GM21717 (cell line): ENCODE measurements at regions not wholly inside any gene's neighbourhood (a gene's known extent, or its start where the extent isn't known, plus 50 kb on each side); places are given as distances from the start of the nearest gene placed in this dataset.

Source experiments
- ATAC-seq: cut with Tn5 transposase; IDR thresholded peaks from one replicate; pipeline ENCODE4 v1.9.1; 2021; ENCODE audit warnings: mild to moderate bottlenecking, moderate library complexity; ENCODE audit not compliant: unreplicated experiment

DNA sequence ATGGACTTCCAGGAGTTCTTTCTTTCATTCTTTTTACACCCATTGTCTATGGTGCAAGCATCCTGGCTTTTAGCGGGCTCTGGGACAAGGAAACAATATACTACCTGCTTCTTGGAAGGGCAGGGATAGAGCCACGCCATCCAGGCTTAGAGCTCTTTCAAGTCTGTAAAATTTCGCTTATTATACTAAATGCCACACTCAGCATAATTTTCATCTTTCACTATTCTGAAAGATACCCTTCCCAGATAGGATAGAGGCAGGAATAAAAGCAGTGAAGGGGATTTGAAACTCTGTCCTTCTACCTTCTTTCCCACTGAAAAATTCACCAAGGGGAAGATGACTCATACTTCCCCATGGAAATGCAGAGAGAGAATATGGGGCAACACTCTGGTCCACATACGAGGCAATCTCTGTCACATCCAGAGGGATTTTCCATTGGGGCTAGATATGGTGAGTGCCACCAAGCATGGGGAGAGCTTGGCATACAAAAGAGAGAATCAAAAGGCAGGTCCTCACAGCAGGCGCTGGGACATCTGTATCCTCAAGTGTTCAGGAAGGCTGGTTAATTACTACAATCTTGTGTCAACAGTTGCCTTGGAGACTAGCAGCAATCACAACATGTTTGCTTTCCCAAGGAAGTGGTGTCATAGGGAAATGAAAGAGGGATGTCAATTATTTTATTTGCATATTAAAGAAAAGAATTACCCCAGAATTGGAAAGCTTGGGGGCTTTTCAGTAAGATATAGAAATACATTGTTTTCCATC lies 127.6 kb downstream of the TDRD15 start:
- ATAC-seq = no peak

DNA sequence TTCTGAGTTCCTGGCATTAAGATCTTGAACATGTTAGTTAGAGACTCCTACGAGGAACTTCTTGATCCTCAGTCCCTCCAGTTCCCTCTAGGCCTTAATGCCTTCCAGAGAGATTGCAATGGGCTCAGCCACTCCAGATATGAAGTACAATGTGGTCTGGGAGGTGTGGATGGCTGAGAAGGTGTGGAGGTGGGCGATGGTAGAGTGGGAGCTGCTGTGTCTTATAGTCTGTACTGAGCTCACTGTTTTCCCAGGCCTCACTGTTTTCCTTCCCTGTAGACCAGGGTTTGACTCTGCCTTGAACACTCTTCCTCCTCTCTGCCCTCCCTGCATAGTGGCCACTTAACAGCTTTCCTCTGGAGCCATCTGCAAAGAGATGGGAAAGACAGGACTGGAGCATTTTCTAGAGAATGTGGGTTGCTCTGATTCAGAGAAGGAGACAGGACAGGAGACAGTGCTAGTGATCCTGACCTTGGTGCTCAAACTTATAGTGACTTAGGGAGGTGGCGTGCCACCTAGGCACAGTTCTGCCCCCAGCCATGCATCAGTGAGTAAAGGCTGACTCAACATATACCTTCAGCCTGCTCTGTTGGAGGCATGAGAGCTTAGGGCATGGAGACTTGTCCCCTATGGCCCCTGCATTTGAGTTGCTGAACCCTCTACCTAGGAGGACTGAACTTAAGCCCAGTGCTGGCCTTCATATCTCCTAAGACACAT lies 129.7 kb downstream of the TDRD15 start:
- no peak for ATAC-seq

DNA sequence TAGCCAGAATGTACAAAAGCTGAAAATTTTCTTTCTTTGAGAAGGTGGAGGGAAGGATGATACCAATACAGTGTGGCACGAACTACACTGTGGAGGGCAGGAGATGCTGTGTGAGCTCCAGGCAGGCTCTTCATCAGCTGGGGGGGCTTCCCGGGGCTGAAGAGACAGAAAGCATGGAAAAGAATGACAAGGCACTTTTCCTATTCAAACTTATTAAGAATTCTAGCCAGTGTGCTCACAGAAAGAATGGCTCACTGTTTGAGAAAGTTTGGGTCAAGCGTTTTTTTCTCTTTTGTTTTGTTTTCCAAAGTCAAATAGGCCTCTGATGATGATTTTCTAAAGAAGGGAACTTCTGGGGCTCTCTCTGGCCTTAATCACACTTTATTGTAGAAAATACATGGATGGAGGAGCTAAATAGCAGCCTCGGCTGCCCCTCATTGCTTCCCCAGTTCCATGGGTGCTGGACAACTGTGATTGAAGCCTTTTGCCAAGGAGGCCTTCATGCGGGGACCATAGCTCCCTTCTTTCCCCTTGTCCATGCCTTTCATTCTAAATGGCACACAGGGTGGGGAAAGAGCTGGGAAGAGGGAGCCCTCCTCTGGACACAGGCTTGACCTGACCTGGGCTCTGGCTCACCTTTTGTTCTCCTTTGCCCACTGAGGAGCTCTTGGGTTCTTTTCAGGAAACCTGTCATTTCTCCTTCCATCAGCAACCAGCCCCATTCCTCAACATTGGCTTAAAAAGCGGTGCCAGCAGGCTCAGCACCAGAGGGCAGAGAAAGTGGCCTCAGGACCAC lies 130.6 kb downstream of the TDRD15 start:
- no peak for ATAC-seq

DNA sequence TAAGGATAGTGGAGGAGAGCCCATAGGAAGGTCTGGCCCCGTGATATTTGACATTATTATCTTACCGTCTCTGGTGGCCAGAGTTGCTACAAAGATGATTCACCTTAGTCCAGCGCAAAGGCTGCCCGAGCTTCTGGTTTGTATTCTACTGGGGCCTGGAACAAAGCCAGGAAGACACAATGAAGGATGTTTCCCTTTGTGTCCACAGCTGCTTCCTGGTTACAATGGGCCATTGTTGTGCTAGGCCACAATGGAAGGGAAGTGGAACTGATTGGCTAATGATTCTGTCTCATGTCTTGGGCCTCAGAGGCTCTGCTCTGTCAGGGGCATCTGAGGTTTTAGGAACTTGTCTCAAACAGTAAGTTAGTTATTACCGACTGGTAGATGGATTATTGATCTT lies 132.2 kb downstream of the TDRD15 start:
- ATAC-seq = no peak

DNA sequence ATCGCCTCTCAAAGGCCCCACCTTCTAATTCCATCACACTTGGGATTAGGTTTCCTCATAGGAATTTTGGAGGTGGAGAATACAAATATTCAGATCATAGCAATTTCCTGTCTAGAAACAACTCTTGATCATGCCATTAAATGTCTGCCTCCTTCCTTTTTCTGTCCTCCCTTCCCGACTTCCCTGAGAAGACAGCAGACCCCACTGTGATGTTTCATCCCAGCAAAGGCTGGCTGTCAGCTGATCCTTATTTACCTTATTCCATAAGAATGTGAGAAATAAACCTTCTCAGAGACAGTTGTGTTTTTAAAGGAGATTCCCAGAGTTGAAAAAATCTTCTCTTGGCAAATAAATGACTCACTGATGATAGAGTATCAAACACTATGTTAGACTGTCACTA lies 133.9 kb downstream of the TDRD15 start:
- ATAC-seq = no peak

DNA sequence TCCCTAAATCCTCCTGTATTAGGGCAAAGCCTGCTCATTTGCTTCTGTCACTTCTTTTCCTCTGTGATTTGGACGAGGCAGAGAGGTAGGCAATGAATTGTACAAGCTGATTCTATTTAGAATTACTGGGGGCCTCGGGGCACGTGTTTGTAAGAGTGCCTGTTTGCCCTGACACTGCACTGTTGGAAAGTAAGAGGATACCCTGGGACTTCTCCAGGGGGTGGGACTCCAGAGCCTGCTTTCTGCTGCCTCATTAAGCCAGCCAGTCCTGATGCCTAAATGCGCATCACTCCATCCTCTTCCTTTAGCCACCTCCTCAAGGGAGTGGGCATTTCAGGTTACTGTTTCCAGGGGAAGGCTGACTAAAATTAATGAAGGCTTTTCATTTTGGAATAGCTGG lies 134.3 kb downstream of the TDRD15 start:
- no peak for ATAC-seq

DNA sequence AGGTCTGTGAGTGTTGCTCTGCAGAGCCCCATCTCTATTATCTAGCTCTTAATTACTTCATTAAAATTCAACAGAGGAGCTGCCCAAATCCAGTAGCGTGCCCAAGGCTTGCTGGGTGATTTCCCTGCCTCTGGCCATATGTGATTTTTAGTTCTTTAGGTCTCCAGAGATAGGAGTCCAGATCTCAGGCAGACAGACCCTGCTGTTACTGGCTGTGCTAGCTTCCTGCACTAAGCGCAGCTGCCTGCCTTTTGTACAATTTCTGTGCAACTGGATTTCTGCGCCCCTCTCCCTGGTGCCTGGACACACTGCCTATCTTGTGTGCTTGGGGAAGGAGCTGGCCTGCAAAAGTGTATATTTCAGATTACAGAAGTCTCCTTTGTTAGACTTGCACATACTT lies 136.5 kb downstream of the TDRD15 start:
- ATAC-seq = no peak

DNA sequence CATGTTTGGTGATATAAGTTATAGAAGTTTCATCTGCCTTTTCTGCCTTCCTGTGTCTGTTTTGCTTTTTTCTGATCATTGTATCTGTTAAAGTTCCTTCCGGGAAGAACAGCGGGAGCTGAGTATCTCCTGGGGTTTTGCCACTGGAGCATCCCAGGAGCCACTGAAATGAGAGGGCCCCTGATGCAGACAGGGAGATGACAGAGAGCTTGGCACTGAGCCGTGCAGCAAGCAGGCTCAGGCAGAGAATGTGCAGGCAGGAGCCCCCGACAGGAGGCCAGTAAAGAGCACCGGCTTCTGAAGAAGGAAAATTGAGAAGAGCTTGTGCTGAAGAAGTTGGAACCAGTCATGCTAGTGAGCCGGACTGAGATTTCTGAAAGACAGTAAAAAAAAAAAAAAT lies 137.8 kb downstream of the TDRD15 start:
- no peak for ATAC-seq

DNA sequence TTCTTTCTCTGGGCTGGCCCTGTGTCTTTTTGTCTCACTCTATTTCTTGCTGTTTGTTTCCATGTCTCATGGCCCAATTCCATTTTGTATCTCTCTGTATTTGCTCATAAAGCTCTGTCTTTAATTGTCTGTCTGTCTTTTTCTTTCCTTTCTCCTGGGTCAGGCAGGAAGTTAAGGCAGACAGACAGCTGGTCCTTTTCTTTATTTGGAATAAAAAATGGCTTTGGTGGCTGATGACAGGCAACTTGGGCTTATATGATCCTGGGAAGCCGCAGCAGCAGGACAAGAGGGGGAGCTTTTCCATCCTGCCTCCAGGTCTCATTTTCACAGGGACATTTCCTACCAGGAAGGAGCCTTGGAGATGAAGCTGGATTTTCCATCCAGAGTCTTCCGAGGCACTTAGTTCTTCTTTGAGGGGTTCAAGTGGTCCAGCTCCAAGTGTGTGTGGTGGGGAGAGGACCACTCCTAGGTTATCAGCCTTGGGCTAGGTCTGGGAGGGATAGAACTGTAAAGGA lies 138.7 kb downstream of the TDRD15 start:
- ATAC-seq = no peak

DNA sequence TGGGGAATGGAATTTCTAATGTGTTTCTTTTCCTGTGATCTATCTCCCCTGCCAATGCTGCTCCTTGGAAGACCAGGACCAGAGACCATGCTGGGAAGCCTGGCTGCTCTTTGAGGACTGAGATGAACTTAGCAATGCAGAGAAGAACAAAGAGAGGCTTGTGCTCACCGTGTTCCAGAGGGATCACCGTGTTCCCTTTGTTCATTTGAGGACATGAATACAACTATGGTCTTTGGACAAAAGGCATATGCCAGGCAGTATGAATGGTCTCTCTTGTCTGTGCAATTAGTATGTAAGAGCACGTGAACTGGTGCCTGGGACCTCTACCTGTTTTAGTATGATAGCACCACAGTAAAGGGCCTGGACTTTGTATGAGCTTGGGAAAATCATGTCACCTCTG lies 139.9 kb downstream of the TDRD15 start:
- no peak for ATAC-seq

DNA sequence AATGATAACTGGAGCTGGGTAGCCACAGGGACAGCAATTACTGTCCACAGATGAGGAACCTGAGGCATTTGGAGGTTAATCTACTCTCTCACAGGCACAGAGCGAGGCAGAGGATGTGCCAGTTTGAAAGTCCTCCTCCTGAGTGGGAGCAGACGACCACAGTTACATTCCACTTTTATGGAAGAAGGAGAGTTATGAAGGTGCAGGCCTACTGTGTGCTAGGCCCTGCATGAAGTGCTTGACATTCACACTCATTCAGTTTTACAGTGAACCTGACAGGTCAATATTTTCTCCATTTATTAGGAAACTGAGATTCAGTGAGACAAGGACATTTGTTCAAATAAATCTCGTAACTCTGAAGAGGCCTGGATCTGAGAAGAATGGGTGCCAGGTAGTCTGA lies 142.0 kb downstream of the TDRD15 start:
- no peak for ATAC-seq

DNA sequence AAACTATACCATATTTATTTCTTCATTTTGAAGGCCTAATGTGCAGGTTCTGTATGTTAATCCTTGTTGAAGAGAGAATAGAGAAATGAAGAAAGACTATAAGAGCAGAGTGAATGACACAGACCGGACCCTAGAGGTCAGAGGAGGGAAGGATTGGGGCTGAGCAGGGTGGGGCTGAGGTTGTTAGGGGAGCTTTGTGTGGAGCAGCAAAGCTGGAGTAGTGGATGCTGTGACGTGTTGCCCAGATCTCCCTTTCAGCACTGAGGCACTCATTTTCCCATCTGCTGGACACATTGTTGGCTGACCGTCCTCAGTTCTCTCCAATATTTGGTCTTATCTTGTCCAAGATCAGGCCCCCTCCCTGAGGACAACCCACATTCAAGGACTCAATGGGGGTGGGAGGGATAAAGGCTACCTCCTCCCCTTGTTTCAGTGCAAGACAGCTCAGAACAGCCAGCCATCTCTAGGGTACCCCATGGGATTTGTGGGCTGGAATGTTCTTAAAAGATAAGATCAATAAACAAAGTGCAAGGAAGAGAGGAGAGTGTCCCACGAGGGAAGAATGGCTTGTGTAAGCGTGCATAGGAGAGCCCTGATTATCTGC lies 143.6 kb downstream of the TDRD15 start:
- no peak for ATAC-seq

DNA sequence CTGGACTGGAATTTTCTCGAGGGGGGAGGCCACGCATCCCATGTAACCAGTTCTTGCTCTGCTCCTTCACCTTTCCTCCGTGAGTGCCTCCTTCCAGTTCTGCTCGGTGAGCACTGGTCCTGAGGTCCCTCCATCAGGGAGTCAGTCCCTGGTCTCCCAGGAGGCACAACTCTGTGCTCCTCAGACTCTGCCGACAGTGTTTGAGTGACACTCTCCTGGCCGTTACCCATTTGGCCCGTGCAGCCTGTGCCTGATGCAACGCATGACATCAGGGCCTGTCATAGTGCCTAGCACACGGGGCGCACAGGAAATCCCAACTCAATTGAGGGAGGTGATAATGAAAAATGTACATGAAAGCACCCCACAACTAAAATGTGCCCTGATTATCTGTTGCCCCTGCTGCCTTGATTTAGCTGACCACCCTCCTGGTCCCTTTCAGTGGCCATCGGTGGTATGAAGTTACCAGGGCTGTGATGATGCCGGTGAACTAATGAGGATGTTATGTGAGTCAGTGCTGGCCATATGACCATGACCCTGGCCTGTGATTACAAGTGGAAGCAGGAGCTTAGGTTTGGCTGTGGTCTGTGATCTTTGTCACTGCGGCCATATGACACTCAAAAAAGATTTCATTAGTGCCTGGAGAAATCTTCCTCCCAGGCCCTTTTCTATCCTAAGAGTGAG lies 144.6 kb downstream of the TDRD15 start:
- no peak for ATAC-seq

DNA sequence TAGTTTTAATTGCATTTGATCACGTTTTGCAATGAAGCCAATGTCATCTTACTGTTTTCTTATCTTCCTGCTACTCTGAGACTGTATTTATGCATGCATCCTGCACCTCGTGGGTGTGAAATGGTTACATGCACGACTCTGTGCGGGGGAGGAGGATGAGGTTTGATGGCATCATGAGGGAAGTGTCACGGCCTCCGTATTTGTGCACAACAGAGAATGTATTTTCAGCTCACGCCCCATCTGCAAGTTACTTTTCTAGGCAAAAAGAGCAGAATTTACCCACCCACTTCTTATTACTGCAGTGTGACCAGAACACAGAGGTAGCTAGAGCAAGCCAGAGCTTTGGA lies 145.1 kb downstream of the TDRD15 start:
- ATAC-seq = no peak

DNA sequence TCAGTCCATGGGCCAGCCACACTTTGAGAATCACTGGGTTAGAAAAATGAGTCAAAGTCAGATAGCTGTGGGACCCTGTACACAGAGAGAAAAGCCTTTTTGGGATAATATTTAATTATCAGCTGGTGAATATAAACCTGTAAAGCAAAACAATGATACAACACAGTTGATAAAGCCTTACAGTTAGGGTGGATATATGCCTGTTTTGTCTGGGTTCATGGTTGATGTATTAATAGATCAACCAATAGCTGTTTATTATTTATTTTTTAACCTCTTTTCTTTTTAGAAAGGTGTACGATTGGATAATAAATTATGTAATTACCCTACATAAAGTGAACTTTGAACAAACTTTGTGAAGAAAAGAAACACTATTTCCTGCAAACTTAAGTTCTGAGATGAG lies 145.6 kb downstream of the TDRD15 start:
- ATAC-seq = no peak

DNA sequence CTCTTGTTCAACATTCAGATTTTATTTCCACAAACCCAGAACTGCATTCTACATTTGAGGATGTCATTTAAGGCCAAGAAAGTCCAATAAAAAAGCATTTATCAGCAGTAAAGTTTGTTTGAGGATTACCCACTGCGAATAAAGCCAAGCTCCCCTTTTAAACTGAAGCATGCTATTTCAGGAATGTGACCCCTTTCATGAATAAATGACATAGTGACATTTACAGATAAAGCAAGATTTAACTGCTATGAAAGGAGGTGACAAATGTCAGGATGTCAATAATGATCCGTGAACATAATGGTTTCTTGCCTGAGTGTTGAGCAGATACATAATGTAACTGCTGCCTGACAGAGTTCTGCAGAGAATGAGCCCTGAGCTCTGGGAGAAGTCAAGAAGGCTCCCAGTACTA lies 146.3 kb downstream of the TDRD15 start:
- ATAC-seq = no peak

DNA sequence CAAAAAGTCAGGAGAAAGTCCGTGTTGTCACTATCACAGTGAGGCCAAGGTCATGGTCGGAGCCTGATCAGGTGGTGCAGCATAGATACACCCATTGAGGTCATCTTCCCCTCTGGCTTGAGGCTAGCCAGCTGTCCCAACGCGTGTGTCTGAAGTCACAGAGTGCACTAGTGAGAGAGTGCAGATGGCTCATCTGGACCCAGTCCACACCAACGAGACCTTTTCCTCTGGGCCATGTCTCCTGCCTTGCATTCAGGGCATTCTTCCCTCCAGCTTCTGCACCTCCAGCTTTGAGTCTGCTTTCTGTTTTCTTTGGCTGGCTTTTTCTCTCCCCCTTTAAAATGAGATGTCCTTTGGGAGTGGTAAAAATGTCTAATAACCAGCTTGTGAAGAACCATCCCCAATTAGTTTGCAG lies 146.9 kb downstream of the TDRD15 start:
- no peak for ATAC-seq

DNA sequence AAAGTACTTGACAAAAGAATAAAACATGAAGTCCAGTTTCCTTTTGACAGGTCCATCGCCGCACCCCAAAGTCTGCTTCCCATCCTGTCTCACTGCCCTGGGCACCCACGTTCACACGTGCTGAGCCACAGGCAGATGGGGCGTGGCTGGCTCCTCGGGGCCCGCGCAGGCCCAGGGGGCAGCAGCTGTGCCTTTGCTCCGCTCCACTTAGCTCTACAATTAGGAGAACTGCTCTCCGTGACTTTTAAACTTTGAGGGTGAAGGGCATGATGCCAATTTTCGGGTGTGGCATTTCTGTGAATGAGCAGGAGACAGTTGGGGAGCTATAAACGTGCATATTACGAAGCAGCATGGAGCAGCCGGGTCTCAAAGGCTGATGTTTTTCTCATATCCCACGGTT lies 152.4 kb downstream of the TDRD15 start:
- ATAC-seq = no peak

DNA sequence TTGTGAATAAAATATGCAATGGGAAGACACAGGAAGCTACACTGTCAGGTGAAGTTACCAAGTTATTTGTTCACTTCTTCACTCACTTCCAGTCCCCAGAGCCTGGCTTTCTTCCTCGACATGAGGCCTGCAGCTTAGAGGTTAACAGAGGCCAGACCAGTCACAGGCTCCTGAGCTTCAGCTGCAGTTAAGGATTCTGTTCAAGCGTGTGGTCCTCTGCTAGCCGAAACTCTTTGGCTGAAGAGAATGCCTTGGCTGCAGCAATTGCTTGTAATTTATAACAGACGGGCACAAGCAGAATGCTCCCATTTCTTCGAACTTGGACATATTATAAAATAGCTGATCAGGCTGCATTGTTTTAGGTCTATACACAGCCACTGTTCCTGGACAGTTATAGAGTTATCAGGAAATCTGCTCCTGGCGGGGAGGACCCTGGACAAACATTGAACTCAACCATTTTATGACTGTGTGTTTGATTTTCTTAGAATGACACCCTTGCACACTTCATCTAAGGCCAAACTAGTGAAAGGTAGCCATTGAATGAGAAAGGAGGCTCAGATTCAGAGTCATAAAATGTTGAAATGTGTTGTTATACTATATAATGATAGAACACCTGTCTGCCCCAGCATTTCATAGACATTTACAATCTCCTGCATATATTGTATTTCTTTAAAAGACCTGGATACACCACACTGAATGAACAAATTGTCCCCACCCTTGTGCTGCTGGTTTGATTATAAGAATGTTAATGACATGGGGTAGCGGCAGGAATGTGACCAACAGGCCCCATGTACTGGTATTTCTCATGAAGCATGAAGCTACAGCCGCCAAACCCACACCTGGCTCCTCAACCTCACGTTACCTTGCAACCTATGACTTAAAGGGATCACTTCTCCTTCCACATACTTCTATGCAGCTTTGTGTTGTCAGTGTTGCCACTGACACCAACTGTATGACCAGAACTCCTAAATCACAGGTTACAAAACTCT lies 153.6 kb downstream of the TDRD15 start:
- ATAC-seq = no peak

DNA sequence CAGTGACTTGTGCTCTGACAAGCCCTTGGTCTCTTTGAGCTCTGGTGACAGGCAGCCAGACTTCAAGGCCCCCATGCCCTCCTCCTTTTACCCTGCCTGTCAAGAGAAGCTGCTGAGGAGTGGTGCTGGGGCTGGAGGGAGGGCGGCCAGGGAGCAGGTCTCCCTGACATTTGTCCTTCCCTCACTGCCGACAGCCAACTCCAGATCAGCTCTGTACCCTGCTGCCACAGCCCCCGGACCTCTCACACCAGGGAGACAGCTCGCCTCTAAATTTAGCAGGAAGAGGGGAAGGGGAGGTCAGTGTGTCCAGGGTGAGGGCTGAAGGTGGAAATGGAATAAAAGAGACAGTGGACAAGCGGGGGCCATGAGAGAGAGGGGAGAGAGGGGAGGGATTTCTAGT lies 155.8 kb downstream of the TDRD15 start:
- no peak for ATAC-seq
